Skeletal muscle satellite cell (primary cell): ENCODE measurements at regions not wholly inside any gene's neighbourhood (a gene's known extent, or its start where the extent isn't known, plus 50 kb on each side); places are given as distances from the start of the nearest gene placed in this dataset.

Source experiments
- H3K27me3 ChIP-seq: 2 replicates; pipeline ENCODE4 v1.7.0; 2013; ENCODE audit warnings: low read length; ENCODE audit not compliant: control insufficient read depth, insufficient read depth
- H3K36me3 ChIP-seq: 2 replicates; pipeline ENCODE4 v1.7.0; 2013; ENCODE audit warnings: mild to moderate bottlenecking, control low read depth, low read length; ENCODE audit not compliant: insufficient read depth
- H3K4me1 ChIP-seq: 2 replicates; pipeline ENCODE4 v1.7.0; 2013; ENCODE audit warnings: low read length; ENCODE audit not compliant: control insufficient read depth, insufficient read depth
- H3K4me2 ChIP-seq: 2 replicates; pipeline ENCODE4 v1.7.0; 2013; ENCODE audit warnings: mild to moderate bottlenecking, low read length
- H3K4me3 ChIP-seq: 2 replicates; pipeline ENCODE4 v1.7.0; 2013; ENCODE audit warnings: low read length
- H3K9ac ChIP-seq: 2 replicates; pipeline ENCODE4 v1.7.0; 2013; ENCODE audit warnings: mild to moderate bottlenecking, low read depth, low read length, moderate library complexity
- H3K9me3 ChIP-seq: replicated peaks from 2 replicates; pipeline ENCODE4 v1.7.0; 2013; ENCODE audit warnings: mild to moderate bottlenecking, control low read depth, low read length

DNA sequence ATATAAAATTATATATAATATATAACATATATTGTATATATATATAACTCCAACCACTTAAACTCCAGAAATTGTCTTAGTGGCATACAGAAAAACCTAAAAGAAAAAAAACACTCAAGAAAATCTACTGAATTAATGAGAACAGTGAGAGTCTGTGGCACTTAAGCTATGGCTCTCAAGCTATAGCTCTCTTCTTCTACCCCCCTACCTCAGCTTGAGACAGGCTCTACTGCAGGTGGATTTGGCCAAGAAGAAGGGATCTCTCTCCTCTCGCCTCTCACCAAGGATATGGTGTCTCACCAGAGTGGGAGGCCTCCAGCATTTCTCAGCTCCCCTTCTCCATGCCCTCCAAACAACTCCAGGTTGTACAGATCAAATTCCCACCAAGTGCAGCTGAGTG, 64.5 kb upstream of the DAB2 start:
- Histone ChIP-seq H3K9me3 (no peaks in the 10 kb centered on the region), H3K4me3 (no peak overlapping the region), H3K4me2 (no peak overlapping the region), H3K4me1 (peaks cover 4% of the 10 kb centered on the region), H3K9ac (no peak overlapping the region), H3K27me3 (no peaks in the 10 kb centered on the region), H3K36me3 (no peaks in the 10 kb centered on the region)

GRCh38 chr5:39486790-39487189, 62.0 kb upstream of the DAB2 start:
- Histone ChIP-seq H3K36me3 (no peaks in the 10 kb centered on the region), H3K4me2 (no peak overlapping the region), H3K4me3 (no peak overlapping the region), H3K4me1 (no peaks in the 10 kb centered on the region), H3K9ac (no peak overlapping the region), H3K9me3 (no peaks in the 10 kb centered on the region), H3K27me3 (no peaks in the 10 kb centered on the region)

DNA sequence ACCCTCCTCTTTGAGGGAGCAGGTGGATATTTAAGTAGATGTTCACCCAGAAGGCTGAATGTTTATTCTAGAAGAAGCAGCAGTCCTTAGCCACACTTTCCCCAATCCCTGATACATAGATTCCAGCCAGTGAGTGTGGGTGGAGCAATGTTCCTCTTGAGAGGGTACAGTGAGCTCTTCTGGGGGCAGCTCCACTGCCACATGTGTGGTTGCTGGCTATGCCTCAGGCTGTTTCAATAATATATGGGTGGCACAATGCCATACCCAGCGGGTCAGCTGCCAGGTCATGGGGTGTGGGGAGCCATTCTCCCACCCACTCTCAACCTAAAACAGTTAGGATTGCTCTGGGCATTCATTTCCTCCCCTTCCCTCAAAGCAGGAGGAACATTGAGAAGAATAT, 61.6 kb upstream of the DAB2 start:
- H3K36me3 ChIP-seq, result no peaks in the 10 kb centered on the region
- H3K9me3 ChIP-seq, result no peaks in the 10 kb centered on the region
- no peak overlapping the region for H3K9ac ChIP-seq
- H3K4me3 ChIP-seq, result no peak overlapping the region
- H3K27me3 ChIP-seq, result no peaks in the 10 kb centered on the region
- no peaks in the 10 kb centered on the region for H3K4me1 ChIP-seq
- H3K4me2 ChIP-seq, result no peak overlapping the region

GRCh38 chr5:39485079-39485478, 60.3 kb upstream of the DAB2 start:
- no peak overlapping the region for H3K4me3 ChIP-seq
- no peak overlapping the region for H3K4me2 ChIP-seq
- no peaks in the 10 kb centered on the region for H3K9me3 ChIP-seq
- no peaks in the 10 kb centered on the region for H3K36me3 ChIP-seq
- no peak overlapping the region for H3K9ac ChIP-seq
- no peaks in the 10 kb centered on the region for H3K27me3 ChIP-seq
- no peaks in the 10 kb centered on the region for H3K4me1 ChIP-seq

DNA sequence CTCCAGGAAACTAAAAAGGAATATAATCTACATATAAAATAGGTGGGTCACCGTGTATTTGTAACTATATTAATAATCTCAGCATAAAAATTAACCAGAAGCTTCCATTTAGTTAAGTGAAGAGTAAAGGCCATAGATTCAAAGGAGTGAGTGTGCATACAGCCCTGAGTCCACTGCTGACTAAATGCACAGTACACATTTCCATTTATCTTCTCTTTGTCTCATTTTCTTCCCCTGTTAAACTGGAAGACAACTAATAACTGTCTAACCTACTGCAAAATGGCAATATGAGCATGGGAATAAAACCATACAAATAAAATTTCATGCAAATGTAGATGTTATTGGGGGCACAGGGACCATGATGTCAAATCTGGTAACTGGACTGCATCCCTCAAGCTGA, 59.9 kb upstream of the DAB2 start:
- Histone ChIP-seq H3K4me3 (no peak overlapping the region), H3K4me2 (no peak overlapping the region), H3K4me1 (no peaks in the 10 kb centered on the region)

GRCh38 chr5:39482098-39482497, 57.3 kb upstream of the DAB2 start:
- H3K27me3 ChIP-seq, result no peaks in the 10 kb centered on the region
- H3K4me1 ChIP-seq, result peaks cover 2% of the 10 kb centered on the region
- no peak overlapping the region for H3K4me2 ChIP-seq
- H3K9ac ChIP-seq, result no peak overlapping the region
- H3K36me3 ChIP-seq, result no peaks in the 10 kb centered on the region
- H3K4me3 ChIP-seq, result no peak overlapping the region
- H3K9me3 ChIP-seq, result no peaks in the 10 kb centered on the region

More for the DNA sequence above, 59.9 kb upstream of the DAB2 start:
- no peaks in the 10 kb centered on the region for H3K36me3 ChIP-seq
- no peaks in the 10 kb centered on the region for H3K27me3 ChIP-seq
- no peak overlapping the region for H3K9ac ChIP-seq
- H3K9me3 ChIP-seq, result no peaks in the 10 kb centered on the region

GRCh38 chr5:39479537-39479936, 54.8 kb upstream of the DAB2 start:
- Histone ChIP-seq H3K36me3 (no peaks in the 10 kb centered on the region), H3K27me3 (no peaks in the 10 kb centered on the region), H3K9me3 (no peaks in the 10 kb centered on the region)

GRCh38 chr5:39478863-39479262, 54.1 kb upstream of the DAB2 start:
- Histone ChIP-seq H3K4me2 (no peak overlapping the region), H3K9ac (no peak overlapping the region), H3K4me3 (no peak overlapping the region), H3K4me1 (peaks cover 23% of the 10 kb centered on the region), H3K9me3 (no peaks in the 10 kb centered on the region), H3K36me3 (no peaks in the 10 kb centered on the region), H3K27me3 (no peaks in the 10 kb centered on the region)

More at GRCh38 chr5:39479537-39479936, 54.8 kb upstream of the DAB2 start:
- H3K9ac ChIP-seq, result no peak overlapping the region
- peaks cover 22% of the 10 kb centered on the region for H3K4me1 ChIP-seq
- H3K4me2 ChIP-seq, result no peak overlapping the region
- H3K4me3 ChIP-seq, result no peak overlapping the region

GRCh38 chr5:39476843-39477220, 52.1 kb upstream of the DAB2 start:
- H3K27me3 ChIP-seq, result no peaks in the 10 kb centered on the region
- peaks cover 37% of the 10 kb centered on the region for H3K4me1 ChIP-seq
- peak overlapping the region; percentile 38 for H3K9ac ChIP-seq
- no peak overlapping the region for H3K4me3 ChIP-seq
- H3K4me2 ChIP-seq, result no peak overlapping the region
- no peaks in the 10 kb centered on the region for H3K36me3 ChIP-seq
- H3K9me3 ChIP-seq, result no peaks in the 10 kb centered on the region

GRCh38 chr5:39475881-39476842, 51.4 kb upstream of the DAB2 start:
- Histone ChIP-seq H3K9ac (peak overlapping the region; percentile 42), H3K4me1 (peaks cover 37% of the 10 kb centered on the region), H3K4me2 (peak overlapping the region; percentile 14), H3K27me3 (no peaks in the 10 kb centered on the region), H3K4me3 (no peak overlapping the region), H3K9me3 (no peaks in the 10 kb centered on the region), H3K36me3 (no peaks in the 10 kb centered on the region)

- peaks cover 37% of the 10 kb centered on the region for H3K4me1 ChIP-seq
- H3K4me3 ChIP-seq, result no peak overlapping the region
- no peak overlapping the region for H3K4me2 ChIP-seq
- H3K9ac ChIP-seq, result no peak overlapping the region
- no peaks in the 10 kb centered on the region for H3K36me3 ChIP-seq
- H3K27me3 ChIP-seq, result no peaks in the 10 kb centered on the region
- H3K9me3 ChIP-seq, result no peaks in the 10 kb centered on the region
Observed at GRCh38 chr5:39475159-39475571, 50.4 kb upstream of the DAB2 start.
